Astrocyte of the spinal cord (primary cell): ENCODE measurements at regions not wholly inside any gene's neighbourhood (a gene's known extent, or its start where the extent isn't known, plus 50 kb on each side); places are given as distances from the start of the nearest gene placed in this dataset.

Experiments
- DNase-seq: peaks from one replicate; pipeline ENCODE4 v3.0.0; 2011; ENCODE audit warnings: low read depth, low spot score
- H3K4me3 ChIP-seq: 2 replicates; pipeline ENCODE4 v1.5.1; 2011; ENCODE audit warnings: low read depth, mild to moderate bottlenecking, low read length, moderate library complexity
- in situ Hi-C: cut with HindIII; loops from 2 replicates; pipeline ENCODE4 v1.10.0; 2017; ENCODE audit warnings: low sequenced_read_pairs
- TF ChIP-seq, protein P1 (sequence below): IDR thresholded peaks from 2 replicates; pipeline ENCODE4 v1.5.1; 2012; ENCODE audit warnings: low read depth, mild to moderate bottlenecking, low read length, inconsistent platforms

DNA sequence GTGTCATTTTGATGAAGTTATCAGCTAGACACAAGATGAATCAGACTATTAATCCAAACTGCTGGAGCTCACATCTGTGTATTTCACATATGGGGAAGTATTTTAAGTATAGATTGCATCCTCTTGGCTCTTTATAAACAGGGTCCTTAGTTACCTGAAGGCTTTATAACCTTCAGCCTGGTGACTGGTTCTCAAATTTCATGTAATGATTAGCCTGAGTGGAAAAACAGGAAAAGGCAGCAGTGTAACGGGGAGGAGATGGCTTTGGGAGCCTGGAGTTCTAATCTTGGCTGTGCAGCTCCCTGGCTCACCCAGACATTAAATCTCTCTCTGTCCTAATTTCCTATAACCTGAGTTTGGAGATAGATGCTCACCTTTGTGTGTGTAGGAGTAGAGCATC is 103.8 kb upstream of the HPF1 start:
- H3K4me3 ChIP-seq: no peak overlapping the region
- TF ChIP-seq, protein P1, sequence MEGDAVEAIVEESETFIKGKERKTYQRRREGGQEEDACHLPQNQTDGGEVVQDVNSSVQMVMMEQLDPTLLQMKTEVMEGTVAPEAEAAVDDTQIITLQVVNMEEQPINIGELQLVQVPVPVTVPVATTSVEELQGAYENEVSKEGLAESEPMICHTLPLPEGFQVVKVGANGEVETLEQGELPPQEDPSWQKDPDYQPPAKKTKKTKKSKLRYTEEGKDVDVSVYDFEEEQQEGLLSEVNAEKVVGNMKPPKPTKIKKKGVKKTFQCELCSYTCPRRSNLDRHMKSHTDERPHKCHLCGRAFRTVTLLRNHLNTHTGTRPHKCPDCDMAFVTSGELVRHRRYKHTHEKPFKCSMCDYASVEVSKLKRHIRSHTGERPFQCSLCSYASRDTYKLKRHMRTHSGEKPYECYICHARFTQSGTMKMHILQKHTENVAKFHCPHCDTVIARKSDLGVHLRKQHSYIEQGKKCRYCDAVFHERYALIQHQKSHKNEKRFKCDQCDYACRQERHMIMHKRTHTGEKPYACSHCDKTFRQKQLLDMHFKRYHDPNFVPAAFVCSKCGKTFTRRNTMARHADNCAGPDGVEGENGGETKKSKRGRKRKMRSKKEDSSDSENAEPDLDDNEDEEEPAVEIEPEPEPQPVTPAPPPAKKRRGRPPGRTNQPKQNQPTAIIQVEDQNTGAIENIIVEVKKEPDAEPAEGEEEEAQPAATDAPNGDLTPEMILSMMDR: no peak
- DNase-seq: no peak
- in situ Hi-C loops: no loop called here

DNA sequence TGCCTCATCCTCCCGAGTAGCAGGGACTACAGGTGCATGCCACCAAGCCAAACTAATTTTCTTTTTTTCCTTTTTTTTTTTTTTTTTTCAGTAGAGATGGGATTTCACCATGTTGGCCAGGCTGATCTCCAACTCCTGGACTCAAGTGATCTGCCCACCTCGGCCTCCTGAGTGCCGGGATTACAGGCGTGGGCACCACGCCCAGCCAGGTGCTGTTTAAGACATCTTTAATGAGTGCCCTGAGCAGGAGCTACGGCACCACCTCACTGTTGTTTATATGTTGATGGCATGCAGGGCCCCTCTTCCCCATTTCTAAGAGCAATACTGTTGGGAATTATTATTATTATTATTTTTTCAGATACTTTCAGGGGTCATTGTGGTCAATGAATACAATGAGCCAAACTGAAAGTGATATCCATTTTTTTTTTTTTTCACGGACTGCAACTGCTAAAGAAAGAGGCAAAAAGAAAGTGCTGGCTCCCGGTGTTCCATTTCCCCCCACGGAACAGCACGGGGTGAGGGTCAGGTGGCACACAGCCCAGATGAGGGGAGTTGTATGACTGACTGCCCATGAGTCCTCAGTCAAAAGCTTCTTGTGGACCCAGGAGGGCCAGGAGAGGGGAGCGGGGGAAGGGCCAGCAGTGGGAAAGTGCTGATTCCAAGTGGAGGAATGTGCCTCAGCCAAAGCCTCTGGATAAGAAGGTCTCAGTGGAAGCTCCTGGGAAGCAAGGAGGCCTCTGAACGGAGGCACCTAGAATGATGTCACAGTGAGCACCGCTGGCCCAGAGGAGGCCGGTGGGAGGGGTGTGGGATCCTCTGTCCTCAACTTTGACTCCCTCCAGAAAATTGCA is 101.8 kb upstream of the HPF1 start:
- no peak for DNase-seq
- in situ Hi-C loops: no loop called here

DNA sequence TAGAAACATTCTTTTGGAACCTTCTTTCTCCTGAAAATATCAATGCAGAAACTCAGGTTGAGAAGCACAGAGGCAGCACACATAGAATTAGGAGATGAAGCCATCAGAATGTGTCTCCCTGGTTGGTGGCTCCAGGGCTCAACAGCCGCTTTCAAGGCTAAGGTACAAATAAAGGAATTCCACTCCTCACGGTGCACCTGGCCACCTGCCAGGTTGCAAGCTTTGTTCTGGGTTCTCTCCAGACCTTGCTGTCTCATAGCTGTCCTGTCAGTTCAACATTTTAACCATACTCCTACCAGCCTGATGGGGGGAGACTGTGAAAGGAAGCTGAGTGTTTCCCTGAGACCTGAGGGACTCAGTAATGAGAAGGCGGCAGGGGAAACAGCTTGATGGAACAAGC is 96.3 kb upstream of the HPF1 start:
- in situ Hi-C loops: no loop called here
- DNase-seq: no peak
- no peak overlapping the region for H3K4me3 ChIP-seq
- TF ChIP-seq, protein P1: no peak

More for the DNA sequence above, 101.8 kb upstream of the HPF1 start:
- TF ChIP-seq, protein P1: no peak
- H3K4me3 ChIP-seq: no peak overlapping the region

DNA sequence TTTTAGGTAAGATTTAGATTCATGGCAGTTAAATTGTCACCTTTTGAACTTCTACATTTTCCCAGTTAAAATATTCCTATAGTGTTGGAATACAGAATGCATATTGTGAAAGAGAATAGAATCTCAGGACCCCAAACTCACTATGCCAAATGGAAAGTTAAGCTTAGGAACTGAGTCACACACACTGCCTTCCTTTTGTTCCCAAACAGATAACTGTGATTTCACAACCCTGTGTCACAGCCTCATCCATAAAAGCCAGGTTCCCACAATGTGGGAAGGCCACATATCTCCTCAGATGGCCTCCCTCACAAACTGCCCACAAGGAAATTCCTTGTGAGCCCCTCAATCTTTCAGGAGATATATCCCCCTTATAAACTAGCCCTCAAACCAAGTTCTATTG is 94.7 kb upstream of the HPF1 start:
- no peak for DNase-seq
- TF ChIP-seq, protein P1: no peak
- in situ Hi-C loops: no loop called here
- no peak overlapping the region for H3K4me3 ChIP-seq

DNA sequence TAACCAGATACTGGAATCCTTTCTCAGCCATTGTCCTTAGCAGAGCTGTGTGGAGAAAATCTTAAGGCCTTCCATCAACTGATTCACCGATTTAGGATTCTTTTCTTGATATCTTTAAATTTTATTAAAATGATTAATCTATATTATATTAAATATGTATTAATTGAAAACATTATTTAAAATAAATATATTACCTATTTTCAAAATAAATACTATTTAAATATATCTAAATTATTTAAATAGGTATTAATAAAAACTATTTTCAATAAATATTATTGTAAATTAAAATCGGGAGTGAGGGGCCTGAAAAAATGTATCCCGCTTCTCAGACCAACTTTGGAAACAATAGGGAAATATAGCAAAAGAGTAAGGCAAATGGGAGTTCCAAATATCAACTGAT is 94.0 kb upstream of the HPF1 start:
- TF ChIP-seq, protein P1: no peak
- in situ Hi-C loops: no loop called here
- H3K4me3 ChIP-seq: no peak overlapping the region
- DNase-seq: no peak

DNA sequence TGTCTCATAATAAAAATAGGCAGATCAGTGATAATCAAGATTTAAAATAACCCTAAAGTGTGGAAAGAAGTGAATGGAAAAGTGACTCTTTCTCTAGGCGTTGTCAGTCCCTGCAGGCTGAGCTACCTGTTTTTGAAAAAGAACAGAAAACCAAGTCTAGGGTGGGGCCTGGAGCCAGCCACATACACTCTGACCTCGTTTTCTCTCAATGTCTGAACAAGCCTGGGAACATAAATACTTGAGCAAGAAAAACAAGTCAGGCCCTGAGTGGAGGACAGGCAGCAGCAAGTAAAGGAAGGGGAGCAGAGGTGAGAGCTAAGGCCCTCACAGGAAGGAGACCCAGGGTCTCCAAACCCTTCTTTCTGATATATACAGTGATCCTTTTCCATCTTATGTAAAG is 91.7 kb upstream of the HPF1 start:
- TF ChIP-seq, protein P1: no peak
- no peak for DNase-seq
- no peak overlapping the region for H3K4me3 ChIP-seq
- in situ Hi-C loops: no loop called here
